BLaER1 treated with 17β-estradiol and CSF1 and Interleukin-3, amounts not matched to agents 10 nM and 100 nM (cell line): ENCODE measurements at regions not wholly inside any gene's neighbourhood (a gene's known extent, or its start where the extent isn't known, plus 50 kb on each side); places are given as distances from the start of the nearest gene placed in this dataset.

Source experiments
- H3K27ac ChIP-seq, 11 experiments: shearing (Covaris generic); formaldehyde crosslinking; 2 replicates each; pipeline ENCODE4 v1.8.1; 2022
- H3K27me3 ChIP-seq, 11 experiments: shearing (Covaris generic); formaldehyde crosslinking; 2 replicates each; pipeline ENCODE4 v1.8.1; 2022
- H3K36me3 ChIP-seq, 11 experiments: shearing (Covaris generic); formaldehyde crosslinking; 2 replicates each; pipeline ENCODE4 v1.8.1; 2022
- H3K4me1 ChIP-seq, 10 experiments: shearing (Covaris generic); formaldehyde crosslinking; 2 replicates each; pipeline ENCODE4 v1.8.1; 2022
- H3K4me2 ChIP-seq, 11 experiments: shearing (Covaris generic); formaldehyde crosslinking; 2 replicates each; pipeline ENCODE4 v1.8.1; 2022
- H3K4me3 ChIP-seq, 10 experiments: shearing (Covaris generic); formaldehyde crosslinking; 2 replicates each; pipeline ENCODE4 v1.8.1; 2022
- H3K9ac ChIP-seq, 11 experiments: shearing (Covaris generic); formaldehyde crosslinking; 2 replicates each; pipeline ENCODE4 v1.8.1; 2022
- H3K9me3 ChIP-seq, 11 experiments: shearing (Covaris generic); formaldehyde crosslinking; replicated peaks in 1 of 11; 2 replicates each; pipeline ENCODE4 v1.8.1; 2022
- H4K20me1 ChIP-seq, 11 experiments: shearing (Covaris generic); formaldehyde crosslinking; 2 replicates each; pipeline ENCODE4 v1.8.1; 2022
- Cebpa-rat ChIP-seq, 11 experiments: shearing (Covaris generic); IDR thresholded peaks; 2 replicates each; pipeline ENCODE4 v1.8.1; 2022

- no peaks in the 10 kb centered on the region for H3K27me3 ChIP-seq
- no peak overlapping the region for H3K4me3 ChIP-seq
- no peak for TF ChIP-seq Cebpa-rat (IDR thresholded peaks at IDR 0.05)
- no peak overlapping the region for H3K4me2 ChIP-seq
- H3K9ac ChIP-seq: no peak overlapping the region
- no peaks in the 10 kb centered on the region for H3K9me3 ChIP-seq
- H3K4me1 ChIP-seq: 0 out of 20 replicates have a peak, but pooled peaks cover 0 to 4% (median 0%) of the 10 kb centered on the region in 10 experiments
- H3K36me3 ChIP-seq: no peaks in the 10 kb centered on the region
- no peaks in the 10 kb centered on the region for H4K20me1 ChIP-seq
- H3K27ac ChIP-seq: no peak overlapping the region
Measured at GRCh38 chr1:195763907-195764374, 844.3 kb downstream of the KCNT2 start.

- H3K27me3 ChIP-seq: no peaks in the 10 kb centered on the region
- H3K9me3 ChIP-seq: no peaks in the 10 kb centered on the region
- H3K9ac ChIP-seq: no peak overlapping the region
- H3K4me3 ChIP-seq: no peak overlapping the region
- H3K36me3 ChIP-seq: no peaks in the 10 kb centered on the region
- no peak for TF ChIP-seq Cebpa-rat (IDR thresholded peaks at IDR 0.05)
- H3K27ac ChIP-seq: no peak overlapping the region
- 0 out of 20 replicates have a peak, but pooled peaks cover 0 to 4% (median 0%) of the 10 kb centered on the region in 10 experiments for H3K4me1 ChIP-seq
- H4K20me1 ChIP-seq: no peaks in the 10 kb centered on the region
- H3K4me2 ChIP-seq: no peak overlapping the region
Measured at GRCh38 chr1:195763146-195763906, 844.9 kb downstream of the KCNT2 start.

GRCh38 chr1:195761104-195761503 lies 847.1 kb downstream of the KCNT2 start:
- H3K4me3 ChIP-seq: no peak overlapping the region
- no peaks in the 10 kb centered on the region for H4K20me1 ChIP-seq
- no peaks in the 10 kb centered on the region for H3K36me3 ChIP-seq
- no peak overlapping the region for H3K27ac ChIP-seq
- H3K9me3 ChIP-seq: no peaks in the 10 kb centered on the region
- no peak overlapping the region for H3K9ac ChIP-seq
- TF ChIP-seq Cebpa-rat (IDR thresholded peaks at IDR 0.05): no peak
- no peaks in the 10 kb centered on the region for H3K4me1 ChIP-seq
- no peak overlapping the region for H3K4me2 ChIP-seq
- no peaks in the 10 kb centered on the region for H3K27me3 ChIP-seq

DNA sequence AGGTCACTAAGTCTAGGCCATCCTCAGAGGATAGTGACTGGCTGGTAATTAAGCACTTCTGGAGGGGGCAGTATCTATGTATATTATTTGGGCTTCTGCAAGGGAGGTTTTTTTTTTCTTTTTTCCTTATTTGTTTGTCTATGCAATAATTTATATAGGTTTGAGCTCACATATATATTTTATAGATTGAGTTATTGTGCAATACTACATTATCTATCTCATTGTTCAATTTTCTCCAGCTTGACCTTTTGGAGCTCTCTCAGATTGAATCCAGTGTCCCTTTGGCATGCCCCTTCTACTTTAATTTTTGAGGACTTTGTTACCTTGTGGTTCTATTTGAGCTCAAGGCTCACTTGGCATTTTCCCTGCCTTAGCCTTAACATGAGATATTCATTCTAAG lies 852.1 kb downstream of the KCNT2 start:
- H3K4me2 ChIP-seq: no peak overlapping the region
- no peak overlapping the region for H3K27ac ChIP-seq
- H3K4me1 ChIP-seq: no peaks in the 10 kb centered on the region
- no peaks in the 10 kb centered on the region for H3K27me3 ChIP-seq
- H4K20me1 ChIP-seq: no peaks in the 10 kb centered on the region
- TF ChIP-seq Cebpa-rat (IDR thresholded peaks at IDR 0.05): peak in 3 of 11 experiments; percentile 28 to 69 (median 52); a peak in 2 of 22 replicates
- H3K36me3 ChIP-seq: no peaks in the 10 kb centered on the region
- no peak overlapping the region for H3K4me3 ChIP-seq
- H3K9me3 ChIP-seq: no peaks in the 10 kb centered on the region
- no peak overlapping the region for H3K9ac ChIP-seq

- H3K27me3 ChIP-seq: no peaks in the 10 kb centered on the region
- H3K9ac ChIP-seq: no peak overlapping the region
- H3K36me3 ChIP-seq: no peaks in the 10 kb centered on the region
- H3K4me2 ChIP-seq: no peak overlapping the region
- no peak overlapping the region for H3K27ac ChIP-seq
- no peaks in the 10 kb centered on the region for H3K9me3 ChIP-seq
- no peak overlapping the region for H3K4me3 ChIP-seq
- no peaks in the 10 kb centered on the region for H3K4me1 ChIP-seq
- H4K20me1 ChIP-seq: no peaks in the 10 kb centered on the region
- 0 out of 22 replicates have a peak, but pooled peaks of 1 of the 11 experiments have one; percentile 18 for TF ChIP-seq Cebpa-rat (IDR thresholded peaks at IDR 0.05)
Measured at GRCh38 chr1:195754874-195755273, 853.4 kb downstream of the KCNT2 start.

- H3K4me2 ChIP-seq: no peak overlapping the region
- no peaks in the 10 kb centered on the region for H4K20me1 ChIP-seq
- no peak overlapping the region for H3K4me3 ChIP-seq
- no peak overlapping the region for H3K27ac ChIP-seq
- no peaks in the 10 kb centered on the region for H3K9me3 ChIP-seq
- no peak for TF ChIP-seq Cebpa-rat (IDR thresholded peaks at IDR 0.05)
- no peaks in the 10 kb centered on the region for H3K27me3 ChIP-seq
- H3K4me1 ChIP-seq: no peaks in the 10 kb centered on the region
- H3K36me3 ChIP-seq: no peaks in the 10 kb centered on the region
- no peak overlapping the region for H3K9ac ChIP-seq
Measured at GRCh38 chr1:195754303-195754702, 853.9 kb downstream of the KCNT2 start.

GRCh38 chr1:195748969-195749368 lies 859.3 kb downstream of the KCNT2 start:
- Histone ChIP-seq H4K20me1 (no peaks in the 10 kb centered on the region), H3K9me3 (peaks cover 0 to 5% (median 4%) of the 10 kb centered on the region in 11 experiments; a peak in 12 of 22 replicates), H3K27ac (no peak overlapping the region), H3K9ac (no peak overlapping the region), H3K4me1 (no peaks in the 10 kb centered on the region), H3K36me3 (no peaks in the 10 kb centered on the region), H3K4me2 (no peak overlapping the region), H3K4me3 (no peak overlapping the region), H3K27me3 (no peaks in the 10 kb centered on the region)
- TF ChIP-seq Cebpa-rat (IDR thresholded peaks at IDR 0.05): no peak

DNA sequence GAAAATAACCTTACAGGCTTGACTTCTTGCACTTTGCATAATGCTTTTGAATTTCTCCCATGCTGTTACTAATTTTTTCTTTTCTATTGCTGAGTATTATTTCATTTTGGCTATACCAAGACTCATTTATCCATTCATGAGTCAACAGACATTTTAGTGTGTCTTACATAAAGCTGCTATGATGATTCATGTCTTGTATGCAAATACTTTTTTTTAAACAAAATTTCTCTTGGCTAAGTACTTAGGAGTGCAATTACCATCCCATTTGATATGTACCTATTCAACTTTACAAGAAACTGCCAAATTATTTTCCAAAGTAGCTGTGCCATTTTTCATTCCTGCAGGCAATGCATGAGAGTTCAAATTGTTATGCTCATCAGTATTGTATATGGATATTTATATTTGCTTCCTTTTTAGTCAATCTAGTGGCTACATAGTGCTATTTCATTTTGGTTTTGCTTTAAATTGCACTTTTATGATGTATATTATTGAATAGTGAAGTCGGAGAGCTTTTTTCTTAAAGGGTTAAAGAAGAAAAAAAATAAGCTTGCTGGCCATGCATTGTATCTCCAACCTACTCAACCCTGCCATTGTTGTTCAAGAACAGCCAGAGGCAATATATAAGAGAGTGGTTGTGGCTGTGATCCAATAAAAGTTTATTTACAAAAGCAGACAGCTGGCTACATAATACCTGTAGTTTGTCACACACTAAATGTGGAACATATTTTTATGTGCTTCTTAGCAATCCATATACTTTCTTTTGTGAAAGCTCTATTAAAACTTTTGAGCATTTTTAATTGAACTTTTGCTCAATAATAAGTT lies 862.8 kb downstream of the KCNT2 start:
- Histone ChIP-seq H3K27me3 (no peaks in the 10 kb centered on the region), H3K27ac (no peak overlapping the region), H3K36me3 (no peaks in the 10 kb centered on the region), H3K9ac (no peak overlapping the region), H4K20me1 (no peaks in the 10 kb centered on the region), H3K4me3 (no peak overlapping the region), H3K4me2 (no peak overlapping the region), H3K9me3 (peaks cover 0 to 14% (median 10%) of the 10 kb centered on the region in 11 experiments; a peak in 13 of 22 replicates), H3K4me1 (no peaks in the 10 kb centered on the region)
- no peak for TF ChIP-seq Cebpa-rat (IDR thresholded peaks at IDR 0.05)

GRCh38 chr1:195744256-195744655 lies 864.0 kb downstream of the KCNT2 start:
- no peaks in the 10 kb centered on the region for H3K4me1 ChIP-seq
- H3K36me3 ChIP-seq: no peaks in the 10 kb centered on the region
- H3K27ac ChIP-seq: no peak overlapping the region
- H3K9me3 ChIP-seq: peaks cover 0 to 14% (median 10%) of the 10 kb centered on the region in 11 experiments; a peak in 13 of 22 replicates
- TF ChIP-seq Cebpa-rat (IDR thresholded peaks at IDR 0.05): no peak
- no peaks in the 10 kb centered on the region for H4K20me1 ChIP-seq
- H3K4me3 ChIP-seq: no peak overlapping the region
- H3K4me2 ChIP-seq: no peak overlapping the region
- H3K27me3 ChIP-seq: no peaks in the 10 kb centered on the region
- H3K9ac ChIP-seq: no peak overlapping the region
